Smooth muscle cell (in vitro differentiated cells): ENCODE measurements at regions not wholly inside any gene's neighbourhood (a gene's known extent, or its start where the extent isn't known, plus 50 kb on each side); places are given as distances from the start of the nearest gene placed in this dataset.

ENCODE experiments used
- DNase-seq: peaks from one replicate; lab custom pipeline; 2025; ENCODE audit not compliant: unreplicated experiment; lab: John Stamatoyannopoulos, UW
- H2AFZ ChIP-seq: fragments of 200-600 bp; sonication (generic); 2 replicates; pipeline ENCODE4 v1.6.0; 2016; ENCODE audit warnings: antibody characterized with exemption, low read depth, mild to moderate bottlenecking
- H3F3A ChIP-seq: fragments of 200-600 bp; sonication (generic); 2 replicates; pipeline ENCODE4 v1.6.0; 2017; ENCODE audit warnings: antibody characterized with exemption, low read depth
- H3K27ac ChIP-seq: fragments of 200-600 bp; sonication (generic); 2 replicates; pipeline ENCODE4 v1.5.1; 2016; ENCODE audit warnings: low read depth, mild to moderate bottlenecking
- H3K27me3 ChIP-seq: fragments of 200-600 bp; sonication (generic); 2 replicates; pipeline ENCODE4 v1.6.1; 2016; ENCODE audit warnings: low read depth, mild to moderate bottlenecking
- H3K36me3 ChIP-seq: fragments of 200-600 bp; sonication (generic); 2 replicates; pipeline ENCODE4 v1.5.1; 2016; ENCODE audit warnings: low read depth
- H3K4me1 ChIP-seq: fragments of 200-600 bp; sonication (generic); 2 replicates; pipeline ENCODE4 v1.5.1; 2016; ENCODE audit warnings: low read depth
- H3K4me2 ChIP-seq: fragments of 200-600 bp; sonication (generic); 2 replicates; pipeline ENCODE4 v1.6.0; 2016; ENCODE audit warnings: mild to moderate bottlenecking
- H3K4me3 ChIP-seq: fragments of 200-600 bp; sonication (generic); 2 replicates; pipeline ENCODE4 v1.5.1; 2016; ENCODE audit warnings: mild to moderate bottlenecking
- H3K79me2 ChIP-seq: fragments of 200-600 bp; sonication (generic); 2 replicates; pipeline ENCODE4 v1.6.0; 2016; ENCODE audit warnings: low read depth, mild to moderate bottlenecking
- H3K9ac ChIP-seq: fragments of 200-600 bp; sonication (generic); 2 replicates; pipeline ENCODE4 v1.6.0; 2016; ENCODE audit warnings: low read depth
- H3K9me3 ChIP-seq: fragments of 200-600 bp; sonication (generic); replicated peaks from 2 replicates; pipeline ENCODE4 v1.5.1; 2016; ENCODE audit warnings: low read depth
- H4K20me1 ChIP-seq: fragments of 200-600 bp; sonication (generic); 2 replicates; pipeline ENCODE4 v1.6.0; 2016; ENCODE audit warnings: low read depth
- CTCF ChIP-seq: fragments of 200-600 bp; sonication (generic); IDR thresholded peaks from 2 replicates; pipeline ENCODE4 v1.5.1; 2017; ENCODE audit warnings: borderline replicate concordance, mild to moderate bottlenecking, antibody characterized with exemption; ENCODE audit not compliant: insufficient read depth, poor library complexity, severe bottlenecking
- WGBS: methylation state at CpG from one replicate; pipeline ENCODE4 v1.1.7; 2016; ENCODE audit warnings: low lambda C conversion rate; 5-methylcytosine and 5-hydroxymethylcytosine counted together

- DNase-seq: no peak
- no peak overlapping the region for H3K4me2 ChIP-seq
- no peaks in the 10 kb centered on the region for H3K9me3 ChIP-seq
- H3K27ac ChIP-seq: no peak overlapping the region
- no peaks in the 10 kb centered on the region for H4K20me1 ChIP-seq
- no peaks in the 10 kb centered on the region for H3K79me2 ChIP-seq
- TF ChIP-seq CTCF: no peak
- H3K4me1 ChIP-seq: no peaks in the 10 kb centered on the region
- no peaks in the 10 kb centered on the region for H3F3A ChIP-seq
- H3K4me3 ChIP-seq: no peak overlapping the region
- 78% methylated on average over 12 of the region's 12 CpGs for WGBS
- H2AFZ ChIP-seq: no peak overlapping the region
- no peaks in the 10 kb centered on the region for H3K36me3 ChIP-seq
- no peak overlapping the region for H3K9ac ChIP-seq
- no peaks in the 10 kb centered on the region for H3K27me3 ChIP-seq
Measured at GRCh38 chr20:56967916-56968315, 298.5 kb downstream of the BMP7 start.

- Histone ChIP-seq H3K27ac (no peak overlapping the region), H2AFZ (no peak overlapping the region), H3K4me2 (no peak overlapping the region), H3F3A (no peaks in the 10 kb centered on the region), H3K36me3 (no peaks in the 10 kb centered on the region), H3K9ac (no peak overlapping the region), H3K9me3 (no peaks in the 10 kb centered on the region), H3K4me1 (no peaks in the 10 kb centered on the region), H4K20me1 (no peaks in the 10 kb centered on the region), H3K27me3 (no peaks in the 10 kb centered on the region), H3K4me3 (no peak overlapping the region), H3K79me2 (no peaks in the 10 kb centered on the region)
- DNase-seq: no peak
- WGBS: 57% methylated on average over 12 of the region's 12 CpGs
- TF ChIP-seq CTCF: no peak
Measured at GRCh38 chr20:56968376-56969048, 297.9 kb downstream of the BMP7 start.

- WGBS: 22% methylated on average over 21 of the region's 21 CpGs
- Histone ChIP-seq H3K27ac (no peak overlapping the region), H3K4me2 (peak overlapping the region; percentile 15), H3K9ac (no peak overlapping the region), H3K79me2 (no peaks in the 10 kb centered on the region), H4K20me1 (no peaks in the 10 kb centered on the region), H3K9me3 (no peaks in the 10 kb centered on the region), H3K27me3 (peaks cover 19% of the 10 kb centered on the region), H3K4me3 (no peak overlapping the region), H3K4me1 (peaks cover 5% of the 10 kb centered on the region), H2AFZ (no peak overlapping the region), H3K36me3 (no peaks in the 10 kb centered on the region), H3F3A (no peaks in the 10 kb centered on the region)
- TF ChIP-seq CTCF: peak; percentile 76
- no peak for DNase-seq
Measured at GRCh38 chr20:56974499-56975250, 291.8 kb downstream of the BMP7 start.
